ENCODE measurements at regions not wholly inside any gene's neighbourhood (a gene's known extent, or its start where the extent isn't known, plus 50 kb on each side); places are given as distances from the start of the nearest gene placed in this dataset.

- no peaks in the 10 kb centered on the region for H3K9me3 ChIP-seq (ENCODE audit: control insufficient read depth in 4 of 4, low read length in 3 of 4)
- no peaks in the 10 kb centered on the region for H3K36me3 ChIP-seq (ENCODE audit: control insufficient read depth in 4 of 4, insufficient read depth in 3 of 4, low read depth in 1 of 4, low read length in 3 of 4)
- H3K4me1 ChIP-seq (ENCODE audit: control insufficient read depth in 4 of 4, insufficient read depth in 4 of 4, low read length in 3 of 4): peaks cover 9 to 52% (median 28%) of the 10 kb centered on the region in 4 donors
- H3K27ac ChIP-seq (ENCODE audit: low read depth in 1 of 2, low read length in 2 of 2): no peak overlapping the region
- DNase-seq (ENCODE audit: low spot score): no peak
- no peak for TF ChIP-seq JUND (IDR thresholded peaks at IDR 0.05)
- no peak for TF ChIP-seq HNF4A (conservative IDR thresholded peaks at IDR 0.05)
- TF ChIP-seq EGR1 (IDR thresholded peaks at IDR 0.05; ENCODE audit: low read depth in 2 of 2): no peak
- TF ChIP-seq RXRA (IDR thresholded peaks at IDR 0.05): no peak
- no peak for TF ChIP-seq YY1 (IDR thresholded peaks at IDR 0.05)
- no peak for TF ChIP-seq ZBTB33 (IDR thresholded peaks at IDR 0.05)
- no peak for TF ChIP-seq SP1 (IDR thresholded peaks at IDR 0.05)
- no peak for TF ChIP-seq ATF3 (IDR thresholded peaks at IDR 0.05)
- TF ChIP-seq, protein P1, sequence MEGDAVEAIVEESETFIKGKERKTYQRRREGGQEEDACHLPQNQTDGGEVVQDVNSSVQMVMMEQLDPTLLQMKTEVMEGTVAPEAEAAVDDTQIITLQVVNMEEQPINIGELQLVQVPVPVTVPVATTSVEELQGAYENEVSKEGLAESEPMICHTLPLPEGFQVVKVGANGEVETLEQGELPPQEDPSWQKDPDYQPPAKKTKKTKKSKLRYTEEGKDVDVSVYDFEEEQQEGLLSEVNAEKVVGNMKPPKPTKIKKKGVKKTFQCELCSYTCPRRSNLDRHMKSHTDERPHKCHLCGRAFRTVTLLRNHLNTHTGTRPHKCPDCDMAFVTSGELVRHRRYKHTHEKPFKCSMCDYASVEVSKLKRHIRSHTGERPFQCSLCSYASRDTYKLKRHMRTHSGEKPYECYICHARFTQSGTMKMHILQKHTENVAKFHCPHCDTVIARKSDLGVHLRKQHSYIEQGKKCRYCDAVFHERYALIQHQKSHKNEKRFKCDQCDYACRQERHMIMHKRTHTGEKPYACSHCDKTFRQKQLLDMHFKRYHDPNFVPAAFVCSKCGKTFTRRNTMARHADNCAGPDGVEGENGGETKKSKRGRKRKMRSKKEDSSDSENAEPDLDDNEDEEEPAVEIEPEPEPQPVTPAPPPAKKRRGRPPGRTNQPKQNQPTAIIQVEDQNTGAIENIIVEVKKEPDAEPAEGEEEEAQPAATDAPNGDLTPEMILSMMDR (IDR thresholded peaks at IDR 0.05; ENCODE audit: low read depth, low read length, missing input control): no peak
- TF ChIP-seq FOXA1 (IDR thresholded peaks at IDR 0.05): no peak
- no peak for TF ChIP-seq REST (IDR thresholded peaks at IDR 0.05)
- TF ChIP-seq GABPA (IDR thresholded peaks at IDR 0.05 in 1 of 2, conservative IDR thresholded peaks at IDR 0.05 in 1 of 2): no peak
- no peak for TF ChIP-seq FOXA2 (IDR thresholded peaks at IDR 0.05)
- TF ChIP-seq, protein P2, sequence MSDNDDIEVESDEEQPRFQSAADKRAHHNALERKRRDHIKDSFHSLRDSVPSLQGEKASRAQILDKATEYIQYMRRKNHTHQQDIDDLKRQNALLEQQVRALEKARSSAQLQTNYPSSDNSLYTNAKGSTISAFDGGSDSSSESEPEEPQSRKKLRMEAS (IDR thresholded peaks at IDR 0.05): no peak
- no peak for TF ChIP-seq NR2F2 (IDR thresholded peaks at IDR 0.05)
- TF ChIP-seq TAF1 (conservative IDR thresholded peaks at IDR 0.05): no peak
- H3K4me3 ChIP-seq (ENCODE audit: low read depth in 1 of 3, low read length in 3 of 3): no peak overlapping the region
- H3K27me3 ChIP-seq (ENCODE audit: control insufficient read depth in 4 of 4, insufficient read depth in 4 of 4, low read length in 3 of 4): no peaks in the 10 kb centered on the region
- H3K9ac ChIP-seq (ENCODE audit: low read depth in 1 of 2, low read length in 2 of 2): no peak overlapping the region
Observed at GRCh38 chr12:111072299-111072698, 151.9 kb upstream of the MYL2 start.

DNA sequence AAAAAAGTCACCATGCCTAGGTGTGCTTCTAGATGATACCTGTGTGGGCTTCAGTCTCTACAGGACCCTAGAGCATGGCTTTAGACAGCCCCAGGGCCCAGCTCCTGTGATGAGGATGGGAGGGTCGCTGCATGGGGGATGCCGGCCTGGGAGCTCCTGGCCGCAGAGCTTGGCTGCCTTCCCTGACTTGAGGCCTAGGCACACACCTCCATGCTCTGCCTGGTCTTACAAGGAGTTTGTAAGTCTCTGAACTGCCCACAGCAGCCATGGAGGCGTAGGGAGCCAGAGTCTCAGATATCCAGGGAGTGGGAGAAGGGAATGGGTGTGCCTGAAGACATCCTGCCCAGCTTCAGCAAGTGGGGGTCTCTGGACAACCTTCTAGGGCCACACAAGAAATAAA, 149.5 kb upstream of the MYL2 start:
- Histone ChIP-seq H3K9ac (ENCODE audit: low read depth in 1 of 2, low read length in 2 of 2) (no peak overlapping the region), H3K27me3 (ENCODE audit: control insufficient read depth in 4 of 4, insufficient read depth in 4 of 4, low read length in 3 of 4) (no peaks in the 10 kb centered on the region), H3K4me3 (ENCODE audit: low read depth in 1 of 3, low read length in 3 of 3) (no peak overlapping the region), H3K4me1 (ENCODE audit: control insufficient read depth in 4 of 4, insufficient read depth in 4 of 4, low read length in 3 of 4) (peaks cover 7 to 55% (median 21%) of the 10 kb centered on the region in 4 donors), H3K36me3 (ENCODE audit: control insufficient read depth in 4 of 4, insufficient read depth in 3 of 4, low read depth in 1 of 4, low read length in 3 of 4) (no peaks in the 10 kb centered on the region), H3K9me3 (ENCODE audit: control insufficient read depth in 4 of 4, low read length in 3 of 4) (no peaks in the 10 kb centered on the region), H3K27ac (ENCODE audit: low read depth in 1 of 2, low read length in 2 of 2) (no peak overlapping the region)
- WGBS: 93% methylated on average over 4 of the region's 4 CpGs
- DNase-seq (ENCODE audit: low spot score): no peak
- TF ChIP-seq SP1 (IDR thresholded peaks at IDR 0.05) (no peak), HNF4G (IDR thresholded peaks at IDR 0.05) (no peak), YY1 (IDR thresholded peaks at IDR 0.05) (no peak), RXRA (IDR thresholded peaks at IDR 0.05) (no peak), GABPA (IDR thresholded peaks at IDR 0.05 in 1 of 2, conservative IDR thresholded peaks at IDR 0.05 in 1 of 2) (no peak), NR2F2 (IDR thresholded peaks at IDR 0.05) (no peak), RAD21 (IDR thresholded peaks at IDR 0.05) (no peak), ZBTB33 (IDR thresholded peaks at IDR 0.05) (no peak), TAF1 (conservative IDR thresholded peaks at IDR 0.05) (no peak), HNF4A (conservative IDR thresholded peaks at IDR 0.05) (no peak), JUND (IDR thresholded peaks at IDR 0.05) (no peak)
- TF ChIP-seq, protein P1 (IDR thresholded peaks at IDR 0.05; ENCODE audit: low read depth, low read length, missing input control): no peak
- TF ChIP-seq, protein P2 (IDR thresholded peaks at IDR 0.05): no peak
